Progenitor cell of endocrine pancreas (in vitro differentiated cells): ENCODE measurements at regions not wholly inside any gene's neighbourhood (a gene's known extent, or its start where the extent isn't known, plus 50 kb on each side); places are given as distances from the start of the nearest gene placed in this dataset.

Source experiments
- DNase-seq: peaks from one replicate; pipeline ENCODE4 v3.0.0; 2021; ENCODE audit warnings: low spot score; ENCODE audit not compliant: unreplicated experiment
- H3K27ac Mint-ChIP-seq: 2 replicates; pipeline ENCODE4 v1.8.0; 2021; ENCODE audit warnings: mild to moderate bottlenecking, moderate library complexity, mixed read lengths
- H3K27me3 Mint-ChIP-seq: 2 replicates; pipeline ENCODE4 v1.8.0; 2021; ENCODE audit warnings: mixed read lengths
- H3K36me3 Mint-ChIP-seq: 2 replicates; pipeline ENCODE4 v1.8.0; 2022; ENCODE audit warnings: mixed read lengths; ENCODE audit not compliant: insufficient read depth
- H3K4me1 Mint-ChIP-seq: 2 replicates; pipeline ENCODE4 v1.8.0; 2021; ENCODE audit warnings: low read depth, mixed read lengths
- H3K4me3 Mint-ChIP-seq: 2 replicates; pipeline ENCODE4 v1.8.0; 2021; ENCODE audit warnings: low read depth, mild to moderate bottlenecking, moderate library complexity, mixed read lengths
- H3K9me3 Mint-ChIP-seq: 2 replicates; pipeline ENCODE4 v1.8.0; 2021; ENCODE audit warnings: low read depth, mixed read lengths
- TF ChIP-seq, protein P1 (sequence below): fragments of 200-600 bp; sonication (generic); IDR thresholded peaks from one replicate; pipeline ENCODE4 v1.5.0; 2021; ENCODE audit warnings: antibody characterized with exemption, mild to moderate bottlenecking; ENCODE audit not compliant: unreplicated experiment

- no peak overlapping the region for H3K27ac Mint-ChIP-seq
- peaks cover 2% of the 10 kb centered on the region for H3K4me1 Mint-ChIP-seq
- no peaks in the 10 kb centered on the region for H3K9me3 Mint-ChIP-seq
- no peaks in the 10 kb centered on the region for H3K36me3 Mint-ChIP-seq
- no peaks in the 10 kb centered on the region for H3K27me3 Mint-ChIP-seq
- DNase-seq = no peak
- TF ChIP-seq, protein P1, sequence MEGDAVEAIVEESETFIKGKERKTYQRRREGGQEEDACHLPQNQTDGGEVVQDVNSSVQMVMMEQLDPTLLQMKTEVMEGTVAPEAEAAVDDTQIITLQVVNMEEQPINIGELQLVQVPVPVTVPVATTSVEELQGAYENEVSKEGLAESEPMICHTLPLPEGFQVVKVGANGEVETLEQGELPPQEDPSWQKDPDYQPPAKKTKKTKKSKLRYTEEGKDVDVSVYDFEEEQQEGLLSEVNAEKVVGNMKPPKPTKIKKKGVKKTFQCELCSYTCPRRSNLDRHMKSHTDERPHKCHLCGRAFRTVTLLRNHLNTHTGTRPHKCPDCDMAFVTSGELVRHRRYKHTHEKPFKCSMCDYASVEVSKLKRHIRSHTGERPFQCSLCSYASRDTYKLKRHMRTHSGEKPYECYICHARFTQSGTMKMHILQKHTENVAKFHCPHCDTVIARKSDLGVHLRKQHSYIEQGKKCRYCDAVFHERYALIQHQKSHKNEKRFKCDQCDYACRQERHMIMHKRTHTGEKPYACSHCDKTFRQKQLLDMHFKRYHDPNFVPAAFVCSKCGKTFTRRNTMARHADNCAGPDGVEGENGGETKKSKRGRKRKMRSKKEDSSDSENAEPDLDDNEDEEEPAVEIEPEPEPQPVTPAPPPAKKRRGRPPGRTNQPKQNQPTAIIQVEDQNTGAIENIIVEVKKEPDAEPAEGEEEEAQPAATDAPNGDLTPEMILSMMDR = no peak
- no peak overlapping the region for H3K4me3 Mint-ChIP-seq
Measured at GRCh38 chr5:12177225-12177624, 273.0 kb upstream of the CTNND2 start.

- no peak for DNase-seq
- H3K27me3 Mint-ChIP-seq = no peaks in the 10 kb centered on the region
- no peak overlapping the region for H3K4me3 Mint-ChIP-seq
- no peaks in the 10 kb centered on the region for H3K9me3 Mint-ChIP-seq
- peaks cover 2% of the 10 kb centered on the region for H3K4me1 Mint-ChIP-seq
- no peaks in the 10 kb centered on the region for H3K36me3 Mint-ChIP-seq
- H3K27ac Mint-ChIP-seq = no peak overlapping the region
- TF ChIP-seq, protein P1 = no peak
Measured at GRCh38 chr5:12175914-12176585, 271.8 kb upstream of the CTNND2 start.

GRCh38 chr5:12174734-12175133, 270.5 kb upstream of the CTNND2 start:
- TF ChIP-seq, protein P1 = no peak
- Mint-ChIP-seq H3K4me3 (no peak overlapping the region), H3K27me3 (no peaks in the 10 kb centered on the region), H3K36me3 (no peaks in the 10 kb centered on the region), H3K27ac (no peak overlapping the region), H3K9me3 (no peaks in the 10 kb centered on the region), H3K4me1 (peaks cover 2% of the 10 kb centered on the region)
- no peak for DNase-seq

DNA sequence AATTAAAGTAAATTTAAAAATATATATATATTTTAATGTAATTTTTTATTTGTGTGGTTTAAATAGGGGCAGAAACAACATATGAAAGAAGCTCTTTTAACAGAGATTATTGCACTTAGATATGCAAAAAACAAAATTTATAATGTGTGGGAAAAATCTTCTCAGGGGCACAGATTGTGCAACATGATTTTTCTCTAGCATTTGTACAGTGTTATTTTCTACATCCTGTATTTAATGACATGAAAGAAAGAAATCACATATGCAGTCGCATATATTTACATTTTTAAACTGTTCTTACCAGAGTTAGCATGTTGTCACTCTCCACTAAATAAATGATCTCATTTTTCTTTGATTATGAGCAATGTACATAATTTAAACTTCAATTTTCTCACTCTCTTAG, 265.3 kb upstream of the CTNND2 start:
- Mint-ChIP-seq H3K27me3 (no peaks in the 10 kb centered on the region), H3K27ac (no peak overlapping the region), H3K9me3 (no peaks in the 10 kb centered on the region), H3K4me1 (peaks cover 2% of the 10 kb centered on the region), H3K36me3 (no peaks in the 10 kb centered on the region), H3K4me3 (no peak overlapping the region)
- TF ChIP-seq, protein P1 = no peak
- no peak for DNase-seq

DNA sequence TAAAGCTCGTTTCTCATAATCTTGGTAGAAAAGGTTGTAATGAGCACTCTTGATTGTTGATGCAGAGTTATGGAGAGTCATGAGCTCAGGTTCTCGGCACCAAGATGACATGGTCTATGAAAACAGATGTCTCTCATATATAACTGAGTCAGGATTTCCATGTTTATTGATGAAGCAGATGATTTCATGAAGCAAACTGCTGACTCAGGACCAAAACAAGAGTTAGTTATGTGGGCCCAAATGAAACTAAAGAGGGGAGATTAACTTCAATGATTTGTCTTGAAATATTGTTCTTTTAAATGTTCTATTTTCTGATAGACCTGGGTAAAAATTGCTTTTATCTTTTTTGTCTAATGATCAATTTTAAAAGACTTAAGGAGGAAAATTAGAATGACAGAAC, 258.6 kb upstream of the CTNND2 start:
- TF ChIP-seq, protein P1 = no peak
- H3K27ac Mint-ChIP-seq = no peak overlapping the region
- H3K27me3 Mint-ChIP-seq = no peaks in the 10 kb centered on the region
- no peak for DNase-seq
- H3K4me1 Mint-ChIP-seq = no peaks in the 10 kb centered on the region
- H3K36me3 Mint-ChIP-seq = no peaks in the 10 kb centered on the region
- no peak overlapping the region for H3K4me3 Mint-ChIP-seq
- peaks cover 9% of the 10 kb centered on the region for H3K9me3 Mint-ChIP-seq
